Cardiac fibroblast (primary cell): ENCODE measurements at regions not wholly inside any gene's neighbourhood (a gene's known extent, or its start where the extent isn't known, plus 50 kb on each side); places are given as distances from the start of the nearest gene placed in this dataset.

Experiments used
- DNase-seq, 2 donors: peaks; one replicate each; pipeline versions ENCODE4 v3.0.0 to v3.0.0-alpha.2; 2010; ENCODE audit warnings: low read depth in 2 of 2
- H3K4me3 ChIP-seq, 2 donors: replicated peaks in 1 of 2; 1 replicate in 1 of 2; 2 replicates in 1 of 2; pipeline ENCODE4 v1.5.1; 2011; ENCODE audit warnings: low read depth in 2 of 2, low read length in 2 of 2, mild to moderate bottlenecking in 2 of 2, moderate library complexity in 1 of 2
- CTCF ChIP-seq: IDR thresholded peaks from one replicate; pipeline ENCODE4 v1.5.1; 2011; ENCODE audit warnings: low read depth, mild to moderate bottlenecking, low read length, inconsistent platforms

- H3K4me3 ChIP-seq, result no peak overlapping the region
- DNase-seq, result no peak
- TF ChIP-seq CTCF, result no peak
Measured at GRCh38 chr3:44092497-44092896, 149.2 kb upstream of the TOPAZ1 start.

GRCh38 chr3:44093531-44093930, 148.2 kb upstream of the TOPAZ1 start:
- TF ChIP-seq CTCF, result no peak

GRCh38 chr3:44098656-44099415, 142.8 kb upstream of the TOPAZ1 start:
- TF ChIP-seq CTCF, result no peak
- no peak overlapping the region for H3K4me3 ChIP-seq
- DNase-seq, result no peak

More at GRCh38 chr3:44093531-44093930, 148.2 kb upstream of the TOPAZ1 start:
- DNase-seq, result peak in 1 of 2 donors; percentile 29
- no peak overlapping the region for H3K4me3 ChIP-seq

GRCh38 chr3:44099566-44100297, 142.0 kb upstream of the TOPAZ1 start:
- H3K4me3 ChIP-seq, result no peak overlapping the region
- TF ChIP-seq CTCF, result no peak
- peak in 1 of 2 donors; percentile 32 for DNase-seq

GRCh38 chr3:44100298-44100695, 141.4 kb upstream of the TOPAZ1 start:
- no peak for TF ChIP-seq CTCF
- no peak overlapping the region for H3K4me3 ChIP-seq
- no peak for DNase-seq

GRCh38 chr3:44104043-44104442, 137.6 kb upstream of the TOPAZ1 start:
- no peak overlapping the region for H3K4me3 ChIP-seq
- TF ChIP-seq CTCF, result no peak
- peak in 1 of 2 donors; percentile 31 for DNase-seq
